ENCODE measurements at regions not wholly inside any gene's neighbourhood (a gene's known extent, or its start where the extent isn't known, plus 50 kb on each side); places are given as distances from the start of the nearest gene placed in this dataset.

- TF ChIP-seq CHD1 (IDR thresholded peaks at IDR 0.05; ENCODE audit: low read depth, low read length) (no peak), ZNF274 (IDR thresholded peaks at IDR 0.05; ENCODE audit: borderline replicate concordance, extremely low read depth, low read length) (no peak), YY1 (IDR thresholded peaks at IDR 0.05; ENCODE audit: low read depth, low read length) (no peak), NRF1 (IDR thresholded peaks at IDR 0.05; ENCODE audit: low read depth, low read length) (no peak), EP300 (IDR thresholded peaks at IDR 0.05; ENCODE audit: borderline replicate concordance in 1 of 2, low read depth in 2 of 2, low read length in 2 of 2) (no peak)
These were observed 70.7 kb upstream of the TAB2 start (continued) for GRCh38 chr6:149246691-149247384.

All from H1 (cell line).